Fibroblast of lung (primary cell): ENCODE measurements at regions not wholly inside any gene's neighbourhood (a gene's known extent, or its start where the extent isn't known, plus 50 kb on each side); places are given as distances from the start of the nearest gene placed in this dataset.
"Not testable (repeated sequence)": the region's sequence is repeated elsewhere in the genome, so short reads cannot be mapped to it uniquely, and the experiment has no call there.

ENCODE experiments used
- DNase-seq, 2 donors: peaks; one replicate each; pipeline versions ENCODE4 v3.0.0 to v3.0.0-alpha.2; 2010; ENCODE audit warnings: low read depth in 2 of 2
- H2AFZ ChIP-seq: 2 replicates; pipeline ENCODE4 v1.5.1; 2012; ENCODE audit warnings: low read length, control low read depth, inconsistent platforms
- H3K27ac ChIP-seq: 2 replicates; pipeline ENCODE4 v1.5.1; 2011; ENCODE audit warnings: low read length, control low read depth; ENCODE audit not compliant: insufficient read depth
- H3K27me3 ChIP-seq: 2 replicates; pipeline ENCODE4 v1.5.1; 2011; ENCODE audit warnings: mild to moderate bottlenecking, low read length; ENCODE audit not compliant: control insufficient read depth, insufficient read depth
- H3K36me3 ChIP-seq: 2 replicates; pipeline ENCODE4 v1.5.1; 2011; ENCODE audit warnings: low read length; ENCODE audit not compliant: control insufficient read depth, insufficient read depth
- H3K4me1 ChIP-seq: 2 replicates; pipeline ENCODE4 v1.5.1; 2011; ENCODE audit warnings: low read length; ENCODE audit not compliant: control insufficient read depth, insufficient read depth; ENCODE audit errors: extremely low read depth
- H3K4me2 ChIP-seq: 2 replicates; pipeline ENCODE4 v1.5.1; 2011; ENCODE audit warnings: low read length, control low read depth; ENCODE audit not compliant: insufficient read depth; ENCODE audit errors: extremely low read depth
- H3K4me3 ChIP-seq, 4 experiments: fragments of 200-600 bp in 1 of 4; sonication (generic) in 1 of 4; replicated peaks in 1 of 4; 2 replicates each; pipeline ENCODE4 v1.5.1; 2011 to 2016; ENCODE audit warnings: low read length in 4 of 4, low read depth in 3 of 4, mild to moderate bottlenecking in 3 of 4, control low read depth in 2 of 4, inconsistent platforms in 1 of 4, mixed read lengths in 1 of 4; ENCODE audit not compliant: insufficient read depth in 1 of 4; ENCODE audit errors: control extremely low read depth in 1 of 4
- H3K79me2 ChIP-seq: 2 replicates; pipeline ENCODE4 v1.5.1; 2012; ENCODE audit warnings: mild to moderate bottlenecking, low read length, inconsistent platforms; ENCODE audit not compliant: control insufficient read depth, insufficient read depth
- H3K9ac ChIP-seq: 2 replicates; pipeline ENCODE4 v1.5.1; 2011; ENCODE audit warnings: mild to moderate bottlenecking, low read length, control low read depth; ENCODE audit not compliant: insufficient read depth
- H3K9me3 ChIP-seq: 2 replicates; pipeline ENCODE4 v1.5.1; 2012; ENCODE audit warnings: low read depth, low read length; ENCODE audit not compliant: control insufficient read depth, insufficient read depth
- H4K20me1 ChIP-seq: 2 replicates; pipeline ENCODE4 v1.5.1; 2011; ENCODE audit warnings: low read length; ENCODE audit not compliant: control insufficient read depth, insufficient read depth; ENCODE audit errors: extremely low read depth
- CTCF ChIP-seq, 2 donors: IDR thresholded peaks in 1 of 2; conservative IDR thresholded peaks in 1 of 2; 1 replicate in 1 of 2; 2 replicates in 1 of 2; pipeline ENCODE4 v1.5.1; 2011 to 2012; ENCODE audit warnings: low read length in 2 of 2, control low read depth in 1 of 2, inconsistent platforms in 1 of 2, low read depth in 1 of 2, mild to moderate bottlenecking in 1 of 2
- EZH2 ChIP-seq: IDR thresholded peaks from 2 replicates; pipeline ENCODE4 v1.5.1; 2012; ENCODE audit warnings: low read length, control low read depth, mild to moderate bottlenecking; ENCODE audit errors: missing control alignments

- Histone ChIP-seq H3K4me3 (no peak overlapping the region), H3K27me3 (peaks cover 4% of the 10 kb centered on the region), H3K4me1 (no peaks in the 10 kb centered on the region), H3K79me2 (no peaks in the 10 kb centered on the region), H3K9ac (no peak overlapping the region), H3K9me3 (no peaks in the 10 kb centered on the region), H3K4me2 (no peak overlapping the region), H2AFZ (no peak overlapping the region), H4K20me1 (no peaks in the 10 kb centered on the region), H3K27ac (no peak overlapping the region), H3K36me3 (no peaks in the 10 kb centered on the region)
- DNase-seq, result no peak
- TF ChIP-seq EZH2, result no peak
- TF ChIP-seq CTCF (conservative IDR thresholded peaks at IDR 0.05 in 1 of 2, IDR thresholded peaks at IDR 0.05 in 1 of 2; ENCODE audit: low read depth in 1 of 2, low read length in 2 of 2), result no peak
These were observed 79.9 kb downstream of the MRPL57 start for GRCh38 chr13:21256351-21256761.

- Histone ChIP-seq H3K9ac (no peak overlapping the region), H3K27ac (no peak overlapping the region), H3K36me3 (no peaks in the 10 kb centered on the region), H4K20me1 (no peaks in the 10 kb centered on the region), H3K9me3 (no peaks in the 10 kb centered on the region), H3K27me3 (peaks cover 4% of the 10 kb centered on the region), H2AFZ (no peak overlapping the region), H3K4me3 (no peak overlapping the region), H3K4me1 (no peaks in the 10 kb centered on the region), H3K79me2 (no peaks in the 10 kb centered on the region), H3K4me2 (no peak overlapping the region)
- no peak for DNase-seq
- TF ChIP-seq EZH2 (no peak), CTCF (conservative IDR thresholded peaks at IDR 0.05 in 1 of 2, IDR thresholded peaks at IDR 0.05 in 1 of 2; ENCODE audit: low read depth in 1 of 2, low read length in 2 of 2) (no peak)
These were observed 80.4 kb downstream of the MRPL57 start for GRCh38 chr13:21256891-21257290.

GRCh38 chr13:21259571-21260455 lies 83.4 kb downstream of the MRPL57 start:
- TF ChIP-seq EZH2, result no peak
- no peak for TF ChIP-seq CTCF (conservative IDR thresholded peaks at IDR 0.05 in 1 of 2, IDR thresholded peaks at IDR 0.05 in 1 of 2; ENCODE audit: low read depth in 1 of 2, low read length in 2 of 2)
- Histone ChIP-seq H3K4me1 (no peaks in the 10 kb centered on the region), H3K27me3 (no peaks in the 10 kb centered on the region), H3K36me3 (no peaks in the 10 kb centered on the region), H3K9ac (no peak overlapping the region), H3K4me2 (no peak overlapping the region), H3K27ac (no peak overlapping the region), H4K20me1 (no peaks in the 10 kb centered on the region), H2AFZ (no peak overlapping the region), H3K4me3 (no peak overlapping the region), H3K79me2 (no peaks in the 10 kb centered on the region), H3K9me3 (no peaks in the 10 kb centered on the region)
- no peak for DNase-seq

- not testable (repeated sequence) for H2AFZ ChIP-seq, DNase-seq, H3K4me2 ChIP-seq
These were observed 84.3 kb downstream of the MRPL57 start for GRCh38 chr13:21260561-21261290.

More at GRCh38 chr13:21260561-21261290, 84.3 kb downstream of the MRPL57 start:
- H3K27me3 ChIP-seq, H3K27ac ChIP-seq, H3K9me3 ChIP-seq, H3K4me1 ChIP-seq, H4K20me1 ChIP-seq, H3K9ac ChIP-seq, H3K36me3 ChIP-seq, H3K79me2 ChIP-seq, H3K4me3 ChIP-seq: not testable (repeated sequence)
